Smooth muscle cell (in vitro differentiated cells): ENCODE measurements at regions not wholly inside any gene's neighbourhood (a gene's known extent, or its start where the extent isn't known, plus 50 kb on each side); places are given as distances from the start of the nearest gene placed in this dataset.
"Not testable (repeated sequence)": the region's sequence is repeated elsewhere in the genome, so short reads cannot be mapped to it uniquely, and the experiment has no call there.

Experiments
- DNase-seq: peaks from one replicate; lab custom pipeline; 2025; ENCODE audit not compliant: unreplicated experiment; lab: John Stamatoyannopoulos, UW
- H2AFZ ChIP-seq: fragments of 200-600 bp; sonication (generic); 2 replicates; pipeline ENCODE4 v1.6.0; 2016; ENCODE audit warnings: antibody characterized with exemption, low read depth, mild to moderate bottlenecking
- H3F3A ChIP-seq: fragments of 200-600 bp; sonication (generic); 2 replicates; pipeline ENCODE4 v1.6.0; 2017; ENCODE audit warnings: antibody characterized with exemption, low read depth
- H3K27ac ChIP-seq: fragments of 200-600 bp; sonication (generic); 2 replicates; pipeline ENCODE4 v1.5.1; 2016; ENCODE audit warnings: low read depth, mild to moderate bottlenecking
- H3K27me3 ChIP-seq: fragments of 200-600 bp; sonication (generic); 2 replicates; pipeline ENCODE4 v1.6.1; 2016; ENCODE audit warnings: low read depth, mild to moderate bottlenecking
- H3K36me3 ChIP-seq: fragments of 200-600 bp; sonication (generic); 2 replicates; pipeline ENCODE4 v1.5.1; 2016; ENCODE audit warnings: low read depth
- H3K4me1 ChIP-seq: fragments of 200-600 bp; sonication (generic); 2 replicates; pipeline ENCODE4 v1.5.1; 2016; ENCODE audit warnings: low read depth
- H3K4me2 ChIP-seq: fragments of 200-600 bp; sonication (generic); 2 replicates; pipeline ENCODE4 v1.6.0; 2016; ENCODE audit warnings: mild to moderate bottlenecking
- H3K4me3 ChIP-seq: fragments of 200-600 bp; sonication (generic); 2 replicates; pipeline ENCODE4 v1.5.1; 2016; ENCODE audit warnings: mild to moderate bottlenecking
- H3K79me2 ChIP-seq: fragments of 200-600 bp; sonication (generic); 2 replicates; pipeline ENCODE4 v1.6.0; 2016; ENCODE audit warnings: low read depth, mild to moderate bottlenecking
- H3K9ac ChIP-seq: fragments of 200-600 bp; sonication (generic); 2 replicates; pipeline ENCODE4 v1.6.0; 2016; ENCODE audit warnings: low read depth
- H3K9me3 ChIP-seq: fragments of 200-600 bp; sonication (generic); replicated peaks from 2 replicates; pipeline ENCODE4 v1.5.1; 2016; ENCODE audit warnings: low read depth
- H4K20me1 ChIP-seq: fragments of 200-600 bp; sonication (generic); 2 replicates; pipeline ENCODE4 v1.6.0; 2016; ENCODE audit warnings: low read depth
- WGBS: methylation state at CpG from one replicate; pipeline ENCODE4 v1.1.7; 2016; ENCODE audit warnings: low lambda C conversion rate; 5-methylcytosine and 5-hydroxymethylcytosine counted together
- TF ChIP-seq, protein P1 (sequence below): fragments of 200-600 bp; sonication (generic); IDR thresholded peaks from 2 replicates; pipeline ENCODE4 v1.5.1; 2017; ENCODE audit warnings: borderline replicate concordance, mild to moderate bottlenecking, antibody characterized with exemption; ENCODE audit not compliant: insufficient read depth, poor library complexity, severe bottlenecking

DNA sequence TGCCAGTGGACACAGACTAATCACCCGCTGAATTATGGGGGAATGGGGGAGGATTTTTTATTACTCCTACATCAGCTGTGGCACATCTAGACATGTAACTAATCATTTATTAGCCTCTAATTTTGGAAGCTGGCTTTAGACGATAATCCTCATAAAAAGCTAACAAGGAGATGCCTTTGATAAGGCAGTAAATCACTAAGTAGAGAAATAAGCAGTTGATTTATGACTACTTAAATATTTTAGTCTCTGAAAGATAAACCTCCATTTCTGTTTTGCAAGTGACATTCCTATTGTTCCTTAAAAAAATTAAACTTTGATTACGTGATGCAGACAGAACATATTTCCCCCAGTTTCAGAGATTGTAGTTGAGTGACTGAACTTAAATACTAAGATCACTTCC lies 206.4 kb upstream of the CDKN2B start:
- no peak overlapping the region for H3K4me3 ChIP-seq
- H3K9ac ChIP-seq: peak overlapping the region; percentile 58
- WGBS: 19% methylated on average over 3 of the region's 3 CpGs
- H3K4me1 ChIP-seq: peaks cover 35% of the 10 kb centered on the region
- peak overlapping the region; percentile 96 for H3K27ac ChIP-seq
- no peaks in the 10 kb centered on the region for H3K79me2 ChIP-seq
- DNase-seq: no peak
- no peak overlapping the region for H2AFZ ChIP-seq
- H3K36me3 ChIP-seq: no peaks in the 10 kb centered on the region
- H3K4me2 ChIP-seq: peak overlapping the region; percentile 74
- no peaks in the 10 kb centered on the region for H4K20me1 ChIP-seq
- TF ChIP-seq, protein P1, sequence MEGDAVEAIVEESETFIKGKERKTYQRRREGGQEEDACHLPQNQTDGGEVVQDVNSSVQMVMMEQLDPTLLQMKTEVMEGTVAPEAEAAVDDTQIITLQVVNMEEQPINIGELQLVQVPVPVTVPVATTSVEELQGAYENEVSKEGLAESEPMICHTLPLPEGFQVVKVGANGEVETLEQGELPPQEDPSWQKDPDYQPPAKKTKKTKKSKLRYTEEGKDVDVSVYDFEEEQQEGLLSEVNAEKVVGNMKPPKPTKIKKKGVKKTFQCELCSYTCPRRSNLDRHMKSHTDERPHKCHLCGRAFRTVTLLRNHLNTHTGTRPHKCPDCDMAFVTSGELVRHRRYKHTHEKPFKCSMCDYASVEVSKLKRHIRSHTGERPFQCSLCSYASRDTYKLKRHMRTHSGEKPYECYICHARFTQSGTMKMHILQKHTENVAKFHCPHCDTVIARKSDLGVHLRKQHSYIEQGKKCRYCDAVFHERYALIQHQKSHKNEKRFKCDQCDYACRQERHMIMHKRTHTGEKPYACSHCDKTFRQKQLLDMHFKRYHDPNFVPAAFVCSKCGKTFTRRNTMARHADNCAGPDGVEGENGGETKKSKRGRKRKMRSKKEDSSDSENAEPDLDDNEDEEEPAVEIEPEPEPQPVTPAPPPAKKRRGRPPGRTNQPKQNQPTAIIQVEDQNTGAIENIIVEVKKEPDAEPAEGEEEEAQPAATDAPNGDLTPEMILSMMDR: no peak
- no peaks in the 10 kb centered on the region for H3K9me3 ChIP-seq
- no peaks in the 10 kb centered on the region for H3K27me3 ChIP-seq
- H3F3A ChIP-seq: peaks cover 30% of the 10 kb centered on the region

DNA sequence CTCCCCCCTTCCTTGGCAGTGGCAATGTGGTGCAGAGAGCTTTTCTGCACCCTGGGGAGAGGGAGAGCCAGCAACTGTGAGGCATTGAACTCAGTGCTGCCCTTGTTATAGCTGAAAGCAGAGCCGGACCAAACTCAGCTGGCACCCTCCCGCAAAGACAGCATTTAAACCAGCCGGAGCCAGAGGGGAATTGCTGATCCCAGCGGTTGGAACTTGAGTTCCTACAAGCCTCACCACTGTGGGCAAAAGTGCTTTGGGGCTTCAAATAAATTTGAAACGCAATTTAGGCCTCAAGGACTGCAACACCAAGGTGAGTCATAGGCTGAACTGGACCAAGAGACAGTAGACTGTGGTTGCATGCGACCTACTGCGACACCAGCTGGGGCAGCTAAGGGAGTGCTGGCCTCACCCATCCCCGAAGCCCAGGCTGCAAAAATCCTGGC lies 207.6 kb upstream of the CDKN2B start:
- TF ChIP-seq, protein P1: peak; percentile 25
- Histone ChIP-seq H3K4me3 (no peak overlapping the region), H3F3A (peaks cover 21% of the 10 kb centered on the region), H4K20me1 (no peaks in the 10 kb centered on the region), H3K79me2 (no peaks in the 10 kb centered on the region), H3K27me3 (no peaks in the 10 kb centered on the region), H3K4me1 (peaks cover 26% of the 10 kb centered on the region), H3K36me3 (no peaks in the 10 kb centered on the region), H3K9ac (peak overlapping the region; percentile 5), H3K9me3 (no peaks in the 10 kb centered on the region), H3K4me2 (peak overlapping the region; percentile 74), H3K27ac (peak overlapping the region; percentile 96), H2AFZ (peak overlapping the region; percentile 1)
- 33% methylated on average over 8 of the region's 8 CpGs for WGBS
- no peak for DNase-seq

DNA sequence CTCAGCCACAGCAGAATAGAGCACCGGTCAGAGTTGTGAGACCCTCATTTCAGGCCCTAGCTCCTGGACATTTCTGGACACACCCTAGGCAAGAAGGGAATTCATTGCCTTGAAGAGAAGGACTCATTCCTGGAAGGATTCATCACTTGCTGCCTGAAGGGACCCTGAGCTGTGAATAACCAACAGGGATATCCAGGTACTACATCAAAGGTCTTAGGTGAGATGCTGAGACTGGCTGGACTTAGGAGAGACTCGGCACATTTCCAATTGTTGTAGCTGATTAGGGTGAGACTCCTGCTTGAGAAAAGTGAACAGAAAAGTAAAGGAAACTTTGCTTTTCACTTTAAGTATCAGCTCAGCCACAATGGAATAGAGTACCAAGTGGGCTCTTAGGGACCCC lies 208.1 kb upstream of the CDKN2B start:
- WGBS: 89% methylated on average over 2 of the region's 2 CpGs
- H2AFZ ChIP-seq: peak overlapping the region; percentile 1
- H3K4me3 ChIP-seq: peak overlapping the region; percentile 25
- no peaks in the 10 kb centered on the region for H3K79me2 ChIP-seq
- no peaks in the 10 kb centered on the region for H3K9me3 ChIP-seq
- H3K9ac ChIP-seq: no peak overlapping the region
- TF ChIP-seq, protein P1: no peak
- H3K4me2 ChIP-seq: peak overlapping the region; percentile 74
- H4K20me1 ChIP-seq: no peaks in the 10 kb centered on the region
- no peaks in the 10 kb centered on the region for H3K27me3 ChIP-seq
- no peak for DNase-seq
- no peaks in the 10 kb centered on the region for H3K36me3 ChIP-seq
- H3K4me1 ChIP-seq: peaks cover 21% of the 10 kb centered on the region
- peaks cover 18% of the 10 kb centered on the region for H3F3A ChIP-seq
- H3K27ac ChIP-seq: peak overlapping the region; percentile 96

DNA sequence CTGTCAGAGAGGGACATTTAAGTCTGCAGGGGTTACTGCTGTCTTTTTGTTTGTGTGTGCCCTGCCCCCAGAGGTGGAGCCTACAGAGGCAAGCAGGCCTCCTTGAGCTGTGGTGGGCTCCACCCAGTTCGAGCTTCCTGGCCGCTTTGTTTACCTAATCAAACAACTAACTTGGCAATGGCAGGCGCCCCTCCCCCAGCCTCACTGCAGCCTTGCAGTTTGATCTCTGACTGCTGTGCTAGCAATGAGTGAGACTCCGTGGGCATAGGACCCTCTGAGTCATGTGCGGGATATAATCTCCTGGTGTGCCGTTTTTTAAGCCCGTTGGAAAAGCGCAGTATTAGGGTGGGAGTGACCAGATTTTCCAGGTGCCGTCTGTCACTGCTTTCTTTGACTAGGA lies 216.8 kb upstream of the CDKN2B start:
- H3K4me2 ChIP-seq, H3K9me3 ChIP-seq, H3F3A ChIP-seq, H3K36me3 ChIP-seq, H4K20me1 ChIP-seq, H3K27me3 ChIP-seq, H3K79me2 ChIP-seq, H3K9ac ChIP-seq, DNase-seq, H2AFZ ChIP-seq, H3K27ac ChIP-seq, H3K4me1 ChIP-seq, H3K4me3 ChIP-seq: not testable (repeated sequence)
- 94% methylated on average over 9 of the region's 9 CpGs for WGBS
